Stimulated activated CD4-positive, alpha-beta T cell treated with anti-CD3 and anti-CD28 coated beads, Interleukin-2, amount 100 ng/mL, for 48 hours (primary cell): ENCODE measurements at regions not wholly inside any gene's neighbourhood (a gene's known extent, or its start where the extent isn't known, plus 50 kb on each side); places are given as distances from the start of the nearest gene placed in this dataset.
"Not testable (repeated sequence)": the region's sequence is repeated elsewhere in the genome, so short reads cannot be mapped to it uniquely, and the experiment has no call there.

ENCODE experiments used
- DNase-seq, 2 donors: peaks; one replicate each; pipeline ENCODE4 v3.0.0-alpha.2; 2020

GRCh38 chr1:229862017-229862774 lies 204.8 kb upstream of the GALNT2 start:
- no peak for DNase-seq

GRCh38 chr1:229863651-229864545 lies 203.1 kb upstream of the GALNT2 start:
- no peak for DNase-seq

GRCh38 chr1:229864686-229865230 lies 202.3 kb upstream of the GALNT2 start:
- DNase-seq: no peak

- DNase-seq: not testable (repeated sequence)
Measured at GRCh38 chr1:229865321-229865720, 201.7 kb upstream of the GALNT2 start.

GRCh38 chr1:229867726-229868125 lies 199.3 kb upstream of the GALNT2 start:
- no peak for DNase-seq

GRCh38 chr1:229869240-229869639 lies 197.8 kb upstream of the GALNT2 start:
- DNase-seq: no peak

GRCh38 chr1:229869687-229870086 lies 197.4 kb upstream of the GALNT2 start:
- no peak for DNase-seq

GRCh38 chr1:229870381-229870780 lies 196.7 kb upstream of the GALNT2 start:
- no peak for DNase-seq

- DNase-seq: no peak
Measured at GRCh38 chr1:229871078-229871676, 195.9 kb upstream of the GALNT2 start.

- DNase-seq: no peak
Measured at GRCh38 chr1:229874136-229874535, 192.9 kb upstream of the GALNT2 start.

GRCh38 chr1:229874609-229875008 lies 192.4 kb upstream of the GALNT2 start:
- DNase-seq: no peak

GRCh38 chr1:229875086-229875485 lies 192.0 kb upstream of the GALNT2 start:
- no peak for DNase-seq

GRCh38 chr1:229879746-229880145 lies 187.3 kb upstream of the GALNT2 start:
- DNase-seq: no peak

- no peak for DNase-seq
Measured at GRCh38 chr1:229880271-229881170, 186.5 kb upstream of the GALNT2 start.

- DNase-seq: no peak
Measured at GRCh38 chr1:229882621-229883020, 184.4 kb upstream of the GALNT2 start.

GRCh38 chr1:229883504-229884200 lies 183.4 kb upstream of the GALNT2 start:
- DNase-seq: no peak

GRCh38 chr1:229884765-229885164 lies 182.3 kb upstream of the GALNT2 start:
- no peak for DNase-seq

- DNase-seq: no peak
Measured at GRCh38 chr1:229885568-229886495, 181.2 kb upstream of the GALNT2 start.

- no peak for DNase-seq
Measured at GRCh38 chr1:229886636-229887035, 180.4 kb upstream of the GALNT2 start.

- no peak for DNase-seq
Measured at GRCh38 chr1:229887043-229887822, 179.8 kb upstream of the GALNT2 start.
